Esophagus muscularis mucosa (tissue), 4 donors: ENCODE measurements at regions not wholly inside any gene's neighbourhood (a gene's known extent, or its start where the extent isn't known, plus 50 kb on each side); places are given as distances from the start of the nearest gene placed in this dataset.
"Not testable (repeated sequence)": the region's sequence is repeated elsewhere in the genome, so short reads cannot be mapped to it uniquely, and the experiment has no call there.

Source experiments
- EP300 ChIP-seq: sonication (generic); formaldehyde crosslinking; IDR thresholded peaks from one replicate; pipeline ENCODE4 v1.6.1; 2017; ENCODE audit warnings: antibody characterized with exemption
- POLR2A ChIP-seq: fragments of 450-650 bp; IDR thresholded peaks from one replicate; pipeline ENCODE4 v1.6.1; 2017; ENCODE audit warnings: antibody characterized with exemption, moderate library complexity, mild to moderate bottlenecking, low read depth
- TF ChIP-seq, protein P1 (sequence below), 3 experiments: fragments of 200-600 bp in 2 of 3; fragments of 450-650 bp in 1 of 3; sonication (generic) in 2 of 3; IDR thresholded peaks; one replicate each; pipeline ENCODE4 v1.5.1; 2017 to 2019; ENCODE audit warnings: antibody characterized with exemption in 3 of 3, mild to moderate bottlenecking in 2 of 3, moderate library complexity in 1 of 3

DNA sequence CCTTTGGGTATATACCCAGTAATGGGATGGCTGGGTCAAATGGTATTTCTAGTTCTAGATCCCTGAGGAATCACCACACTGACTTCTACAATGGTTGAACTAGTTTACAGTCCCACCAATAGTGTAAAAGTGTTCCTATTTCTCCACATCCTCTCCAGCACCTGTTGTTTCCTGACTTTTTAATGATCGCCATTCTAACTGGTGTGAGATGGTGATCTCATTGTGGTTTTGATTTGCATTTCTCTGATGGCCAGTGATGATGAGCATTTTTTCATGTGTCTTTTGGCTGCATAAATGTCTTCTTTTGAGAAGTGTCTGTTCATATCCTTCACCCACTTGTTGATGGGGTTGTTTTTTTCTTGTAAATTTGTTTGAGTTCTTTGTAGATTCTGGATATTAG is 583.8 kb downstream of the TBC1D22A start:
- TF ChIP-seq EP300, POLR2A: not testable (repeated sequence)
- TF ChIP-seq, protein P1, sequence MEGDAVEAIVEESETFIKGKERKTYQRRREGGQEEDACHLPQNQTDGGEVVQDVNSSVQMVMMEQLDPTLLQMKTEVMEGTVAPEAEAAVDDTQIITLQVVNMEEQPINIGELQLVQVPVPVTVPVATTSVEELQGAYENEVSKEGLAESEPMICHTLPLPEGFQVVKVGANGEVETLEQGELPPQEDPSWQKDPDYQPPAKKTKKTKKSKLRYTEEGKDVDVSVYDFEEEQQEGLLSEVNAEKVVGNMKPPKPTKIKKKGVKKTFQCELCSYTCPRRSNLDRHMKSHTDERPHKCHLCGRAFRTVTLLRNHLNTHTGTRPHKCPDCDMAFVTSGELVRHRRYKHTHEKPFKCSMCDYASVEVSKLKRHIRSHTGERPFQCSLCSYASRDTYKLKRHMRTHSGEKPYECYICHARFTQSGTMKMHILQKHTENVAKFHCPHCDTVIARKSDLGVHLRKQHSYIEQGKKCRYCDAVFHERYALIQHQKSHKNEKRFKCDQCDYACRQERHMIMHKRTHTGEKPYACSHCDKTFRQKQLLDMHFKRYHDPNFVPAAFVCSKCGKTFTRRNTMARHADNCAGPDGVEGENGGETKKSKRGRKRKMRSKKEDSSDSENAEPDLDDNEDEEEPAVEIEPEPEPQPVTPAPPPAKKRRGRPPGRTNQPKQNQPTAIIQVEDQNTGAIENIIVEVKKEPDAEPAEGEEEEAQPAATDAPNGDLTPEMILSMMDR (IDR thresholded peaks at IDR 0.05) = not testable (repeated sequence)
